NCI-H748 treated with DMSO at 0.1 percent for 48 hours (cell line): ENCODE measurements at regions not wholly inside any gene's neighbourhood (a gene's known extent, or its start where the extent isn't known, plus 50 kb on each side); places are given as distances from the start of the nearest gene placed in this dataset.

ENCODE experiments used
- DNase-seq: peaks from one replicate; lab custom pipeline; 2025; lab: John Stamatoyannopoulos, UW

DNA sequence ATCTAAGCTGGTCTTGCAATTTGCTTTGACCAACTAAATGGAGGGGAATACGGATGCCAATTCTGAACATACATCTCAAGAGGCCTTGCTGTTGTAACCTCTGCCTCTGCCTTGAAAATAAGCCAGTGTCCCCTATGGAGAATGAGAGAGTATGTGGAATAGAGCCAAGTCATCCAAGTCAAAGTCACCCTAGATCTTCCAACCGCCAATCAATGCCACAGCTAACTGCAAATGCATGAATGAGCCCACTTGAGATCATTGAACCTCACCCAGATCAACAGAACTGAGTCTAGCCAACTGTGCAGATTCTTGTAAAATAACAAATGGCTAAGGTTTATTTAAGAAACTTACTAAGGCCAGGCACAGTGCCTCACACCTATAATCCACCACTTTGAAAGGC lies 139.8 kb upstream of the TANK start:
- no peak for DNase-seq

GRCh38 chr2:161028581-161028980 lies 131.6 kb upstream of the TANK start:
- no peak for DNase-seq

GRCh38 chr2:161029321-161029720 lies 130.9 kb upstream of the TANK start:
- DNase-seq: no peak

DNA sequence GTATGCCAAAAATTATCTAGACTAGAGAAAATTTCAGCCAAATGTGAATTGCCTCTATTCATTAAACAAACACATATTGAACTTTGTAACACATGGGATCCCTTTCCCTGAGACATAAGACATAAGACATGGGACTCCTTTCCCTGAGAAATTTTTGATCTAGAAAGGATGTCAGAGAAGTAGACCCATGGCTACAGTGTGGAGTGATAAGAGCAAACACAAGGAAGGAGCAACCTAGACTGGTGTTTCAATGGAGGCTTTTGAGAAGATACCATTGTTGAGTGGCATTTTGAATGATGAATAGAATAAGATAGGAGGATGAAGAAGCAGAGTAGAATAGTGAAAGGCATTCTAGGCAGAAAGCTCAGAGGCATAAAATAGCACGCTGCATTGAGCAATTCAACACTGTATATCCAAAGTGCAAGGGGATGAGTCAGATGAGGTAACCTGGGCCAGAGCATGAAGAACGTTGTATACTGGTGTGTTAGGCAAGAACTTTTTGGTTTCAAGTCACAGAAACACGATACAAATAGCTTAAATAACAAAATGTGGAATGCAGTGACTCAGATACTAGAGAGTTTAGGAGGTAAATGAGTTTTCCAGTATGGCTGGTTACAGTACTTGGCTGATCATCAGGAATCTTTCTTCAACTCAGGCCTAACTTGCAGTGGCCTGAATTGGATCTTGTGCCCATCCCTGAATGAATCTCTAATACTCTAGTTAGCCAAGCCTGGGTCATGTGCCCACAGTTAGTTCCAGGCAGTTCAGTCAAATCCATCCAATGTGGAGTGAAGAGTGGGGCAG lies 129.8 kb upstream of the TANK start:
- no peak for DNase-seq

- DNase-seq: no peak
These were observed 128.7 kb upstream of the TANK start for GRCh38 chr2:161031511-161031910.

- DNase-seq: no peak
These were observed 127.6 kb upstream of the TANK start for GRCh38 chr2:161032635-161033034.

DNA sequence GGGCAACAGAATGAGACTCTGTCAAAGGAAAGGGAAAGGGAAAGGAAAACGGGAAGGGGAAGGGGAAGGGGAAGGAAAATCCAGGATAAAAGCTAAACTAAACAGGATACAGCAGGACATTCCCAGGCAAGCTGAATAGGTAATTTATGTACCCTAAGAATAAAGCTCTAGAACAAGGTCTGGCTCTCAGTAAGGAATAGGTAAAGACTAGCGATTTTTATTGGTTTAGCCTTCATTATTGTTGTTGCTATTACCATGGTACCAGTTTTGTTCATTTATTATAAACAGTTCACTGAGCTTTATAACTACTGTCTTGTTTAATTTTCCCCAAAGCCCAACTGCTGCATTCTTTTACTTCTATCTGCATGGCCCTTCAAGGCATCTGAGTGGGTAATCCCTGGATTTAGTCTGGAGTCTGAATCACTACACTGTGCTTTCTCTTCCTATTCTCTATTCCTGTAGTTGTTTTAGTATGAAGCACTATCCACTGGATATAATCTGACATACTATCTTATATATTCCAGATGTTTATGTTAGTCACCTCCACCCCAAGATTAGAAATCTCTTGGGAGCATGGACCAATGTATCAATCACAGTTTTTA lies 127.1 kb upstream of the TANK start:
- no peak for DNase-seq

- no peak for DNase-seq
These were observed 123.3 kb upstream of the TANK start for GRCh38 chr2:161036926-161037325.

- DNase-seq: no peak
These were observed 121.2 kb upstream of the TANK start for GRCh38 chr2:161039071-161039470.

GRCh38 chr2:161041356-161041755 lies 118.9 kb upstream of the TANK start:
- no peak for DNase-seq

GRCh38 chr2:161042990-161043625 lies 117.1 kb upstream of the TANK start:
- no peak for DNase-seq

DNA sequence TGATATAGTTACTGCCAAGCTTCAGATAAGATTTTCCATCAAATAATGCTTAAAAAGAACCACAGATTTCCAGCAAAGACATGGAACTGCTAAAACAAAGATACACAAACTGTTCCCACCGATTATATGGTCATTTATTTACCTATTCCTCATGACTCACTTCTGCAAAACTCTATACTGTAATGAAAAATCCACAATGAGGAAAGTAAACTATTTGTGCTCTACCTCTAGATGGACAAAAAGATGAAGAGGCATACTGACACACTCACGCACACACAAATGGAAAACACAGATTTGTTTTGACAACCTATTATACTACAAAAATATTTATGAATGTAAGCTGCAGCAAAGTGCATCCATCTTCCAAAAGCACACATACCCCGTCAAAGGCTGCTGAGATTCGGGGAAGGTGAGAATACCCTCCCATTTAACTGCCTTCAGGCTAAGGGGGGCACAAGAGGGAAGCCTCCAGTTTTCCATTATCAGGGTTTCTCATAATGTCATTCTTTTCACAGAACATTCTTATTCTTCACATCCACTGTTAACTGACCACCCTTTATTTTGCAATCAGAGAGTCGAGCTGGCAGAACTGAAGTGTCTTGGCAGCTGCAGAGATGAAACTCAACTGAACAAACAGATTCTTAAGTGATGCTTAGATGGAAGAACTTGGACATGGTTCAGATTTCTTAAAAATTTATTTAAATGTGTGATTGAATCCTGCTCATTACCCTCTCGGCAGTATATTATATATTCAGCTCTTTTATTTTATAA lies 115.9 kb upstream of the TANK start:
- DNase-seq: no peak

GRCh38 chr2:161044921-161045320 lies 115.3 kb upstream of the TANK start:
- DNase-seq: no peak

- no peak for DNase-seq
These were observed 114.5 kb upstream of the TANK start for GRCh38 chr2:161045726-161046125.

DNA sequence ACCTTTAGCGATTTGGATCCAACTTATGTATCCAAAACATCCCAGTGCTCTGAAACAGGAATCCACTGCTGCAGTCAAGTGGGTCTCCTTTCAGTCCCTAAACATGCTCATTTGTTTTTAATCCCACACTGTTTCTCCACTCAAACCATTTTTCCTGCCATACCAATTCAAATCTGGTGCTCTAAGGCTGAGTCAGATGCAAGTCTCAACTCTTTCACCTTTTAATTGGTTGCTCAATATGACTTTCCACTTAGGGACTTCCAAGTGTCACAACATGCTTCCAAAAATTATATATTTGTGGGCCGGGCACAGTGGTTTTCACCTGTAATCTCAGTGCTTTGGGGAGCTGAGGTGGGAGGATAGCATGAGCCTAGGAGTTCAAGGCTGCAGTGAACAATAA lies 113.4 kb upstream of the TANK start:
- DNase-seq: no peak

- DNase-seq: no peak
These were observed 111.9 kb upstream of the TANK start for GRCh38 chr2:161048317-161048716.

DNA sequence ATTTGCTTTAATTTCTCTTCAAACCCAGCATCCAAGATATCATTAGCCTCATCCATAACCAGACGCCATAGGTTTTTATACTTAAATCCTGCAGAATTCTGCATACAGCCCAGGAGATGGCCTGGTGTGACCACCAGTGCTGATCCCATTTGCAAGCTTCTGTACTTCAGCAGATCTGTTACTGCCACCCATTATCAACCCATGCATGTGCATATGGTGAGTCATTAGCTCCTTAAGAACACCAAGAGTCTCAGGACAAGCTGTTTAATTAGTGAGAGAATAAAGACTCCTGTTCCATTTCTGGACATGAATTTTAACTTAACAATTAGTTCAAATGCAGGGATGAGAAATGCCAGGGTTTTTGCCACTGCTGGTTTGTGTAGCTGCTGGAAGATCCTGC lies 110.7 kb upstream of the TANK start:
- DNase-seq: no peak

DNA sequence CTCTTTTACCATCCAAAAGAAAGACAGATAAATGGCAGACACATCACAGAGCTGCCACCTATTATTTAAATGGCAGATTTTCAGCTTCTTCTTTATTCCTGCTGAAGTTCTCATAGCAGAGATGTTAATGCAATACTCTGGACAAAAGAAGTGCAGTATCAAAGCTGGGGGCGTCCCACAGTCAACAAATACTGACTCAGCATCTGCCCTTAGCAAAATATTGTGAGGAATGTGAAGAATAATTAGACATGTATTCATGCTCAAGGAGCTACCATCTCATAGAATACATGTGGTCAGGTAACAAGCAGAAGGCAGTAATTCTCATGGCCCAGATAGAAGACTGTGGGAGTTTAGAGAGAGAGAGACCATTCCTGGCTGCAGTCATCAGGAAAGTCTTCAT lies 108.0 kb upstream of the TANK start:
- no peak for DNase-seq

- DNase-seq: no peak
These were observed 104.9 kb upstream of the TANK start for GRCh38 chr2:161055289-161055688.

GRCh38 chr2:161059388-161059787 lies 100.8 kb upstream of the TANK start:
- no peak for DNase-seq

GRCh38 chr2:161061786-161062185 lies 98.4 kb upstream of the TANK start:
- DNase-seq: no peak

DNA sequence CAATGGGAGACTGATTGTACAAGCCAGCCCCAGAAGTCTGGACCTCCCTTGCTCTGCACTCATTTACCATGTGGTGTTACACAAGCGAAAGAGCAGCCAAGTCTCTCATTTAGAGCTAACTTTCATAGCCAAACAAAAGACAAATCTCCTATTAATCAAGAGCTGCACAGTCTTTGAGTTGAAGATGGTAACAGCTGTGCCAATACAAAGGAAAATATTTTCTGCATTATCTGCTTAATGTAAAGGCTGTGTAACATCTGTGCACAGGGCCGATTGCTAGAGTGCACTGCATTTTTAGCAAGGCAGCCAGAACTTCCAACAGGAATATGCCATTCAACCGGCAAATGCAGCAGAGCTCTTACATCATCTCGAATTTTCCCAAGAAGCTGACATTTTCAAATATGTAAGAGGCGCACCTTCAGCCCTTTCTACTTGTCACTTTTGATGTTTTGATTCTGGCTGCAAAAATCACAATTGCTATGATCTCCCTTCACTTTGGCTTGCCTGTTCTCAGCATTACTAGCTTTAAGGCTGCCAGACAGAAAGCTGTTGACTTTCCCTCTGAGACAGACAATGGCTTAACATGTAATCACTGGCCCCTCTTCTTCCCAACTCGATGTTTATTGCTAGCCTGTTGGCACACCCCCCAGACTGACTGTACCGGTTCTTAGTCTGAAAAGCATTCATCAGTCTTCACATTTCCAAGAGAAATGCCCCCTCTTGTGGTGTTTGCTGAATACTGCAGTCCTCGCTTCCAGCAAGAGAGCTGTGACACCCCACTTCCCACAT lies 96.9 kb upstream of the TANK start:
- peak; percentile 89 for DNase-seq
